HEK293 (cell line): ENCODE measurements at regions not wholly inside any gene's neighbourhood (a gene's known extent, or its start where the extent isn't known, plus 50 kb on each side); places are given as distances from the start of the nearest gene placed in this dataset.

Experiments
- KLF16 ChIP-seq: fragments of 450-650 bp; formaldehyde crosslinking; IDR thresholded peaks from 2 replicates; pipeline ENCODE4 v1.5.1; 2017; ENCODE audit warnings: missing biosample characterization, missing genetic modification characterization
- MYNN ChIP-seq: fragments of 450-650 bp; formaldehyde crosslinking; IDR thresholded peaks from 2 replicates; pipeline ENCODE4 v1.5.1; 2016; ENCODE audit warnings: missing biosample characterization, missing genetic modification characterization, borderline replicate concordance
- TCF7L2 ChIP-seq: IDR thresholded peaks from 2 replicates; pipeline ENCODE4 v1.6.1; 2011; ENCODE audit warnings: low read depth, mild to moderate bottlenecking, inconsistent platforms, low read length, moderate library complexity, borderline replicate concordance
- YY1 ChIP-seq: fragments of 450-650 bp; formaldehyde crosslinking; IDR thresholded peaks from 2 replicates; pipeline ENCODE4 v1.5.1; 2018; ENCODE audit warnings: missing biosample characterization, missing genetic modification characterization
- ZFP41 ChIP-seq: fragments of 450-650 bp; formaldehyde crosslinking; IDR thresholded peaks from 2 replicates; pipeline ENCODE4 v1.5.1; 2016; ENCODE audit warnings: missing biosample characterization, missing genetic modification characterization, borderline replicate concordance
- ZNF133 ChIP-seq: fragments of 450-650 bp; formaldehyde crosslinking; IDR thresholded peaks from 2 replicates; pipeline ENCODE4 v1.5.1; 2016; ENCODE audit warnings: missing biosample characterization, missing genetic modification characterization
- ZNF140 ChIP-seq: fragments of 450-650 bp; formaldehyde crosslinking; IDR thresholded peaks from 2 replicates; pipeline ENCODE4 v1.5.1; 2016; ENCODE audit warnings: missing biosample characterization, missing genetic modification characterization
- ZNF221 ChIP-seq: fragments of 450-650 bp; formaldehyde crosslinking; IDR thresholded peaks from 2 replicates; pipeline ENCODE4 v1.5.1; 2017; ENCODE audit warnings: missing biosample characterization, missing genetic modification characterization, borderline replicate concordance
- ZNF416 ChIP-seq: fragments of 450-650 bp; formaldehyde crosslinking; IDR thresholded peaks from 2 replicates; pipeline ENCODE4 v1.5.1; 2016; ENCODE audit warnings: missing biosample characterization, missing genetic modification characterization
- ZNF426 ChIP-seq: fragments of 450-650 bp; formaldehyde crosslinking; IDR thresholded peaks from 2 replicates; pipeline ENCODE4 v1.5.1; 2017; ENCODE audit warnings: missing biosample characterization, missing genetic modification characterization, mild to moderate bottlenecking, inconsistent platforms, moderate library complexity
- TF ChIP-seq, protein P1 (sequence below): fragments of 450-650 bp; formaldehyde crosslinking; IDR thresholded peaks from 2 replicates; pipeline ENCODE4 v1.5.1; 2016; ENCODE audit warnings: missing biosample characterization, missing genetic modification characterization
- TF ChIP-seq, protein P2 (sequence below): fragments of 450-650 bp; IDR thresholded peaks from 2 replicates; pipeline ENCODE4 v1.5.1; 2018; ENCODE audit warnings: missing biosample characterization, mild to moderate bottlenecking, missing genetic modification characterization
- TF ChIP-seq, protein P3 (sequence below): fragments of 450-650 bp; formaldehyde crosslinking; IDR thresholded peaks from 2 replicates; pipeline ENCODE4 v1.5.1; 2016; ENCODE audit warnings: missing biosample characterization, missing genetic modification characterization, low read depth
- TF ChIP-seq, protein P4 (sequence below): fragments of 450-650 bp; formaldehyde crosslinking; optimal IDR thresholded peaks from 2 replicates; pipeline ENCODE3; 2016; ENCODE audit warnings: missing biosample characterization, mild to moderate bottlenecking, missing genetic modification characterization

DNA sequence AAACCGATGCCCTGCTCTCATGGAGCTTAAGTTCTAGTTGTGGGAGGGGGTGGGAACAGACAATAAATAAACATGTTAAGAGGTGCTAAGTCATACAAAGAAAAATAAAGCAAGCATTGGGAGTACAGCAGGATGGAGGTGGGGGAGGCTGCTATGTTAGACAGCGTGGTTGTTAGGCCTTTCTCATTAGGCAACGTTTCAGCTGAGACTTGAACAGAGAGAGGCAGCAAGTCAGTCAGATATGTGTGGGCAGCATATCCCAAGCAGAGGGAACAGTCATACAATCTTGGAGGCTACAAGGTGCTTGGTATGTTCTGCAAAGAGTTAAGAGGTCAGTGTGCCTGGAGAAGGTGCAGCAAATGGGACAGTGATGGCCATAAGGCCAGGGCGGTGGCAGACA lies 97.7 kb upstream of the CCDC196 start:
- TF ChIP-seq ZNF221 (tag by site-specific recombination) (no peak), ZNF133 (tag by site-specific recombination) (no peak), KLF16 (tag by site-specific recombination) (no peak), YY1 (no peak), ZFP41 (no peak), MYNN (tag by site-specific recombination) (no peak), ZNF140 (no peak), ZNF416 (tag by site-specific recombination) (no peak), TCF7L2 (no peak), ZNF426 (tag by site-specific recombination) (no peak)
- TF ChIP-seq, protein P1, sequence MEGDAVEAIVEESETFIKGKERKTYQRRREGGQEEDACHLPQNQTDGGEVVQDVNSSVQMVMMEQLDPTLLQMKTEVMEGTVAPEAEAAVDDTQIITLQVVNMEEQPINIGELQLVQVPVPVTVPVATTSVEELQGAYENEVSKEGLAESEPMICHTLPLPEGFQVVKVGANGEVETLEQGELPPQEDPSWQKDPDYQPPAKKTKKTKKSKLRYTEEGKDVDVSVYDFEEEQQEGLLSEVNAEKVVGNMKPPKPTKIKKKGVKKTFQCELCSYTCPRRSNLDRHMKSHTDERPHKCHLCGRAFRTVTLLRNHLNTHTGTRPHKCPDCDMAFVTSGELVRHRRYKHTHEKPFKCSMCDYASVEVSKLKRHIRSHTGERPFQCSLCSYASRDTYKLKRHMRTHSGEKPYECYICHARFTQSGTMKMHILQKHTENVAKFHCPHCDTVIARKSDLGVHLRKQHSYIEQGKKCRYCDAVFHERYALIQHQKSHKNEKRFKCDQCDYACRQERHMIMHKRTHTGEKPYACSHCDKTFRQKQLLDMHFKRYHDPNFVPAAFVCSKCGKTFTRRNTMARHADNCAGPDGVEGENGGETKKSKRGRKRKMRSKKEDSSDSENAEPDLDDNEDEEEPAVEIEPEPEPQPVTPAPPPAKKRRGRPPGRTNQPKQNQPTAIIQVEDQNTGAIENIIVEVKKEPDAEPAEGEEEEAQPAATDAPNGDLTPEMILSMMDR (tag by site-specific recombination) = no peak
- TF ChIP-seq, protein P2, sequence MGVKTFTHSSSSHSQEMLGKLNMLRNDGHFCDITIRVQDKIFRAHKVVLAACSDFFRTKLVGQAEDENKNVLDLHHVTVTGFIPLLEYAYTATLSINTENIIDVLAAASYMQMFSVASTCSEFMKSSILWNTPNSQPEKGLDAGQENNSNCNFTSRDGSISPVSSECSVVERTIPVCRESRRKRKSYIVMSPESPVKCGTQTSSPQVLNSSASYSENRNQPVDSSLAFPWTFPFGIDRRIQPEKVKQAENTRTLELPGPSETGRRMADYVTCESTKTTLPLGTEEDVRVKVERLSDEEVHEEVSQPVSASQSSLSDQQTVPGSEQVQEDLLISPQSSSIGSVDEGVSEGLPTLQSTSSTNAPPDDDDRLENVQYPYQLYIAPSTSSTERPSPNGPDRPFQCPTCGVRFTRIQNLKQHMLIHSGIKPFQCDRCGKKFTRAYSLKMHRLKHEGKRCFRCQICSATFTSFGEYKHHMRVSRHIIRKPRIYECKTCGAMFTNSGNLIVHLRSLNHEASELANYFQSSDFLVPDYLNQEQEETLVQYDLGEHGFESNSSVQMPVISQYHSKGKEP = no peak
- TF ChIP-seq, protein P3, sequence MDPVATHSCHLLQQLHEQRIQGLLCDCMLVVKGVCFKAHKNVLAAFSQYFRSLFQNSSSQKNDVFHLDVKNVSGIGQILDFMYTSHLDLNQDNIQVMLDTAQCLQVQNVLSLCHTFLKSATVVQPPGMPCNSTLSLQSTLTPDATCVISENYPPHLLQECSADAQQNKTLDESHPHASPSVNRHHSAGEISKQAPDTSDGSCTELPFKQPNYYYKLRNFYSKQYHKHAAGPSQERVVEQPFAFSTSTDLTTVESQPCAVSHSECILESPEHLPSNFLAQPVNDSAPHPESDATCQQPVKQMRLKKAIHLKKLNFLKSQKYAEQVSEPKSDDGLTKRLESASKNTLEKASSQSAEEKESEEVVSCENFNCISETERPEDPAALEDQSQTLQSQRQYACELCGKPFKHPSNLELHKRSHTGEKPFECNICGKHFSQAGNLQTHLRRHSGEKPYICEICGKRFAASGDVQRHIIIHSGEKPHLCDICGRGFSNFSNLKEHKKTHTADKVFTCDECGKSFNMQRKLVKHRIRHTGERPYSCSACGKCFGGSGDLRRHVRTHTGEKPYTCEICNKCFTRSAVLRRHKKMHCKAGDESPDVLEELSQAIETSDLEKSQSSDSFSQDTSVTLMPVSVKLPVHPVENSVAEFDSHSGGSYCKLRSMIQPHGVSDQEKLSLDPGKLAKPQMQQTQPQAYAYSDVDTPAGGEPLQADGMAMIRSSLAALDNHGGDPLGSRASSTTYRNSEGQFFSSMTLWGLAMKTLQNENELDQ (tag by site-specific recombination) = no peak
- TF ChIP-seq, protein P4, sequence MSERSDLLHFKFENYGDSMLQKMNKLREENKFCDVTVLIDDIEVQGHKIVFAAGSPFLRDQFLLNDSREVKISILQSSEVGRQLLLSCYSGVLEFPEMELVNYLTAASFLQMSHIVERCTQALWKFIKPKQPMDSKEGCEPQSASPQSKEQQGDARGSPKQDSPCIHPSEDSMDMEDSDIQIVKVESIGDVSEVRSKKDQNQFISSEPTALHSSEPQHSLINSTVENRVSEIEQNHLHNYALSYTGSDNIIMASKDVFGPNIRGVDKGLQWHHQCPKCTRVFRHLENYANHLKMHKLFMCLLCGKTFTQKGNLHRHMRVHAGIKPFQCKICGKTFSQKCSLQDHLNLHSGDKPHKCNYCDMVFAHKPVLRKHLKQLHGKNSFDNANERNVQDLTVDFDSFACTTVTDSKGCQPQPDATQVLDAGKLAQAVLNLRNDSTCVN = no peak
